HG03108 (cell line): ENCODE measurements at regions not wholly inside any gene's neighbourhood (a gene's known extent, or its start where the extent isn't known, plus 50 kb on each side); places are given as distances from the start of the nearest gene placed in this dataset.

ENCODE experiments used
- ATAC-seq: cut with Tn5 transposase; IDR thresholded peaks from one replicate; pipeline ENCODE4 v1.9.1; 2021; ENCODE audit warnings: moderate library complexity; ENCODE audit not compliant: unreplicated experiment

DNA sequence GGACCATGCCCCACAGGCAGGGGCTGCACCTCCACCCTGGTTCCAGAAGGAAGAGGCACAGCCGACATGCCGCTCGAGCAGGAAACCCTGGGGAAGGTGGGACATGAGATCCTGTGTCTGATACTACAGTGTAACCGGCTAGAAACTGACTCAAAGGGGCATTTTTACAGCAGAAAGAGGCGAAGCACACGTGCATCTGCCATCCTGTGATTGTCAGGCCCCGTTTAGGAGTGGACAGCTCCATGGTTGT lies 62.7 kb downstream of the SIK1 start:
- ATAC-seq = no peak

DNA sequence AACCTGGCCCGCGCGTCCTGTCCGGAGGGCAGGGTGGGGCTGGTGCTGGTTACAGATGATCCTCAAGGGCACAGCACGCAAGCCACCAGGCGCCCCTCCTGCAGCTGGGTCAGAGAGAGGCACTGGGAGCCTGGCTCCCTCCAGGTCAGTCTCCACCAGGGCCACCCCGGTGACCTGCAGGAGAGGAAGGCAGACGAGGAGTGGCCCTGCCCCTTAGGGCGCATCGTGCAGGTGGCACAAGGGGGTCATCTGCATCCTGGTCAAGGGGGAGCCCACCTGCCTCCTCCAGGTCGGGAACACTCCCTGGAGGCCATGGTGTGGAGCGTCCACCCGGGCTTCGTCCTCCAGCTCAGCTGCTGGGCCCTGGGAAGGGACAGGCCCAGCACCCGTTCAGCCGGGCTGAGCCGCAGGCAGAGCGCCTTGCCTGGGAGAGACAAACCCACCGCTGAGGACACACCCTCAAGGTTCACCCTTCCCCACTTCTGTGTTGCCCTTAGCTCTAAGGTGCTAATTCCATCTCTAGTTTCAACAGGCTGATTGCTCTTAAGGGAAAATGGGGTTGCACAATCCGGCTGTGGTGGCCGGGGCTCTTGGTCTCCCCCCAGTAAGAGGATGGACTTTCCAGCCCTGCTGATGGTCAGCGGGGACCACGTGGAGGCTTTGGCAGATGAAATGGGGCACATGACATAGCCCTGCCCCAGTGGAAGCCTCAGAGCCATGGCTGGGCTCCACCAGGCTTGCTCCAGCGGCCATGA lies 63.2 kb downstream of the SIK1 start:
- no peak for ATAC-seq

DNA sequence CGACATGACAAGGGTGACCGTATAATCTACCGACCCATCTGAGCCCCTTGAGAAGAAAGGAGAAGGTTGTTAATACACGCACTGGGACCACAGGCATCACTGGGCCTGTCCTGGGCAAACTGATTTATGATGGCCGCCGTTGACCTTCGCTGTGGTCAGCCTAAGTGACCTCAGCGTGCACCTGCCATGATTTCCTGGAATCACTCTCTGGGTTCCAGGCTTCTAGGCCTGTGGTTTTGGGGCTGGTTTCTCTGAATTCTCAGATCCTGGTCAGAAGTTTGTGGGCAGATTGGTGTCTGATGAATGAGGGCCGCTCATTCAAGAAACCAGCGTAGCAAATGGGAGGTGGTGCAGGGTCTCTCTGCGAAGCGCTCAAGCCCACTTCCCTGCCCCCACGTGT lies 64.0 kb downstream of the SIK1 start:
- no peak for ATAC-seq

GRCh38 chr21:43362321-43362791 lies 64.6 kb downstream of the SIK1 start:
- ATAC-seq = peak; percentile 54

GRCh38 chr21:43361493-43362296 lies 65.2 kb downstream of the SIK1 start:
- peak; percentile 40 for ATAC-seq

- ATAC-seq = no peak
Measured at GRCh38 chr21:43361127-43361492, 65.8 kb downstream of the SIK1 start.

DNA sequence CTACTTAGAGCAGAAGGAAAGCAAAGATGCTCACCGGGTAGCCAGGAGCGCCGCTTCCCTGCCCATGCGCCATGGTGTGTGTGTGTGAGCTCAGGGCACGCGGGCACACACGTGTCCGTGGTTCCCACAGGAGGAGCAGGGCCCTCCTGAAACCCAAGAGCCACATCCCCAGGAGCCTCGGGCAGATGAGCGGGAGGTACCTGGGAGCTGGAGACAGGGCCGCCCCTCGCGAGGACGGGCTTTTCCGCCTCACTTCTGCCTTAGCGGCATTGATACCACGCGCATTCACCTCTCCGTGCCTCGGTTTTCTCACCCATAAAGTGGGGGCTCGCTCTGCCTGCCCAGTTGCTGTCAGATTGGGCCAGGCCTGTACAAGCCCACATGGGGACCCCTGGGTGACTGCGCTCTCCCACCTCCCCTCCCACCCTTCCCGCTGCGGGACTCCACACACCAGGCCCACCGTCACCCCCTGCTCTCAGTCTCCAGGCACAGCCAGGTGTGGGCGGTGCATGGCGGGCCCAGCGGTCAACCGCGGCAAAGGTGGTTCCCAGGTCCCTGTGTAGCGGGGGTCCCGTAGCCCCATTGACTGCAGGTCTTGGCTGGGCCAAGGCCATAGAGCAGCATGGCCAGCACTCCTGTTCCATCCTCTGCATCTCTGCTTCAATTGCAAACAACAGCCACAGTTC lies 66.3 kb downstream of the SIK1 start:
- no peak for ATAC-seq

GRCh38 chr21:43358940-43359822 lies 67.8 kb downstream of the SIK1 start:
- no peak for ATAC-seq

DNA sequence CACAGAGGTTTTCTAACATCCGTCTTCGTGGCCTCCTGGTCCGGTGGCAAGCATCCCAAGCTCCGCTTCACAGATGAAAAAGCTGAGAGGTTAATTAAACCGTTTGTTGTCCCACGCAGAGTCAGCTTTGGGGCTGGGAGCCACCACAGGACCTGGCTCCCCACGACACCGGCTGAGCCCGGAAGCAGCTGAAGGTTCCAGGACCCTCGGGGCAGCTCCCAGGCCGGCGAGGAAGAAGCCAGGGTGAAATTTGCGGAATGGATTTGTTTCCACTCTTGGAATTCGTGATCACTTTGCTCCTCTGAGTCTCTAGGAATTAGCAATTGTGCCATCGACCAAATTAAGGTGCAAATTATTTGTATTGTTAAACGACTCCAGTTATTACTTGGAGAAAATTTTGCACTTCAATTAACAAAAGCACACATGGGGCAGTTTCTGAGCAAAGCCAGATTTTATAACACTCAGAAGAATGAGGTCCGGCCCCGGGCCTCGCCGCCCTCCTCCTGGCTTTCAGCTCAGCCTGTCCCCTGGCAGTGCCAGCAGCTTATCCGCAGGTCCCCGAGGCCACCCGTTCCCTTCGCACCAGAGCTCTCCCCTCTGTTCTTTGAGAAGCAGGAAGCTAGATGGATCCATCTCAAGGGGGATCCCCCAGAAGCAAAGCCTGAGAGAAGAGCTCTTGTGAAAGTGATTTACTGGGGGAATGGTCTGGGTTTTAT lies 69.1 kb downstream of the SIK1 start:
- ATAC-seq = no peak

- no peak for ATAC-seq
Measured at GRCh38 chr21:43355925-43356289, 71.0 kb downstream of the SIK1 start.

DNA sequence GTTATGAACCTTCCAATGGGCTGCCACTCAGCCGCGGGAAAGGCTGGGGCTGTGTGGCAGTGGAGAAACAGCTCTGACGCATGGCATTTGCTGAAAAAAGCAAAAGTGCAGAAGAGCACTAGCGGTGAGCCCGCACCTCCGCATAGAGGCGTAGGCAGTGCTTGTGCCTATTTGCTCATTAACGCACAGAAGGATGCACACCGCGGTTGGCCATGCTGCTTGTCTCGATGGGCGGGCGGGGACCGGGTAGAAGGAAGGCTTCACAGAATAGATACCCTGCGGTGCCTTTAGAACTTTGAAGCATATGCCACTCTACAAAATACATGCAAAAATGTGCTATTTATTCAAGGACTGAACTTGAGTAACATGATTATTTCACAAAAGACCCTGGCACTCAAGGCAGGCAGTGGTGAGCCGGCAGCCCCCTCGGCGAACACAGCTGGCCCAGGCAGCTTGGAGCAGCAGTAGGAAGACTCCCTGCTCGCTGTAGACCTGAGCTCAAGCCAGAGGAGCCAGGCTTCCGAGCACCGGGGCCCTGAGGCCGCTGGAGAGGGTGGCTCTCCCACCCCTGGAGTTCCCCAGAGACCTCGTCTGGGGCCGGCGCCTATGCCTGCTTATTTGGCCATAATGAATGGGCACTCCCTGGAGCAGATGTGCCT lies 71.5 kb downstream of the SIK1 start:
- no peak for ATAC-seq

- no peak for ATAC-seq
Measured at GRCh38 chr21:43354666-43355065, 72.3 kb downstream of the SIK1 start.

- no peak for ATAC-seq
Measured at GRCh38 chr21:43354026-43354420, 72.9 kb downstream of the SIK1 start.

- no peak for ATAC-seq
Measured at GRCh38 chr21:43353282-43354025, 73.5 kb downstream of the SIK1 start.

- ATAC-seq = peak; percentile 66
Measured at GRCh38 chr21:43352568-43353281, 74.2 kb downstream of the SIK1 start.

DNA sequence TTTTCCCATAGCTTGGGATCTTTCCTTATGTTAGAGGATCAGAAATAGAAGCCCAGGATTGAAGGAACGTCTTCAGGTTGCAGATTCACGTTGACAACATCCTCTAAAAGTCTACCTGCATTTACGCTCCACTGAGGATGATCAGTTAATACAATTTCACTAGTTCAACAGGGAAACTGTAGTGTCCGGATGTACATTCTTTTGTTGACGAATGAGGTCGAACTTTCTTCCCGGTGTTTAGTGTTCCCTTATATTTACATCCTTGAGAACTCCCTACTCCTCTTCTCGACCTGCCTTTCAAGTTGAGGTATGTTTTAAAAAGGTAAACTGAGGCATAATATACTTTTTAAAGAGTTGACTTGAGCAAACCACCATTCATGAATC lies 74.8 kb downstream of the SIK1 start:
- ATAC-seq = no peak

DNA sequence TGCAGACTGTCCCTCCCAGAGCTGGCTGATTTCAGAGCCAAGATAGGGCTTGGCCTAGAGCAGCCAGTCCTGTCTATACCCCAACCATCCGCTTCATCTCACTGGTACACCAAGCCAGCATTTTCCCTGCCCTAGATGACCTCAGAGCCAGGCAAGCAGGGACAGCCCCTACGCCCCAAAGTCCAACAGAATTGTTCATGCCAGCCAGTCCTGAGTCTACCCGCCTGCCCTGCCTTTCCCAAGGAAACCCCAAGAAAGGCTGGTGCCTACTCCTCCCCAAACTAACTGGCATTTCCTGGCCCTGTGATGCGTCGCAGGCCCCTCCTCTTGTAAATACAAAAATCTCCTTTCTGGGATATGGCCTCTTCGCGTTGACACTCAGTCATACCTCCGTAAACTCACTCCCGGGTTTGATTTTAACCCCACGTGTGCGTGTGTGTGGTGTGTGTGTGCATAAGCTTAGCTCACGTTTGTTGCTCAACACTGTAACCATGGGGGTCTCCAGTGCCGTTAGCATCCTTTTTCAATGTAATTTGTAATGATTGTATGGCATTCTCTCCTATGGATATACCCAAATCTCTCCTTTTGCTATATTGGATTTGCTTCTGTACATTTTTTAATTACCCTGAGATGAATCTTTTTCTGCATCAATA lies 75.3 kb downstream of the SIK1 start:
- no peak for ATAC-seq

GRCh38 chr21:43349644-43350043 lies 77.3 kb downstream of the SIK1 start:
- no peak for ATAC-seq
